SK-N-SH (cell line): ENCODE measurements at regions not wholly inside any gene's neighbourhood (a gene's known extent, or its start where the extent isn't known, plus 50 kb on each side); places are given as distances from the start of the nearest gene placed in this dataset.

ENCODE experiments used
- CTCF ChIA-PET: fragments of 300-600, 350-600 bp; formaldehyde crosslinking; extraction: SDS; loops from one replicate; lab custom pipeline; 2021; lab: Yijun Ruan, JAX
- POLR2A ChIA-PET: fragments of 350-600 bp; sonication (Branson Sonifier 250); formaldehyde crosslinking; extraction: SDS; loops from one replicate; lab custom pipeline; 2020; ENCODE audit warnings: antibody characterized with exemption, inconsistent platforms; lab: Yijun Ruan, JAX
- DNase-seq: peaks from one replicate; pipeline ENCODE4 v3.0.0; 2012
- H2AFZ ChIP-seq: fragments of 200-600 bp; sonication (generic); 2 replicates; pipeline ENCODE4 v1.8.1; 2016; ENCODE audit warnings: antibody characterized with exemption, mild to moderate bottlenecking, low read depth
- H3F3A ChIP-seq: fragments of 200-600 bp; sonication (generic); replicated peaks from 2 replicates; pipeline ENCODE3; 2016; ENCODE audit warnings: antibody characterized with exemption, mild to moderate bottlenecking; ENCODE audit not compliant: insufficient read depth
- H3K27ac ChIP-seq, 2 experiments: fragments of 200-500 bp in 1 of 2; fragments of 200-600 bp in 1 of 2; sonication (Bioruptor generic) in 1 of 2; sonication (generic), shearing (Covaris generic) in 1 of 2; 2 replicates each; pipeline versions ENCODE4 v1.5.1 to v1.6.1; 2014 to 2016; ENCODE audit warnings: low read depth in 2 of 2, inconsistent platforms in 1 of 2, low read length in 1 of 2, mild to moderate bottlenecking in 1 of 2, mixed read lengths in 1 of 2
- H3K27me3 ChIP-seq: fragments of 200-600 bp; sonication (generic), shearing (Covaris generic); 2 replicates; pipeline ENCODE4 v1.6.1; 2016; ENCODE audit warnings: mixed run types; ENCODE audit not compliant: insufficient read depth
- H3K36me3 ChIP-seq, 2 experiments: fragments of 200-500 bp in 1 of 2; fragments of 200-600 bp in 1 of 2; sonication (Bioruptor generic) in 1 of 2; sonication (generic) in 1 of 2; replicated peaks in 1 of 2; 2 replicates each; pipeline versions ENCODE3 to v1.5.1; 2014 to 2016; ENCODE audit warnings: low read length in 1 of 2, mild to moderate bottlenecking in 1 of 2; ENCODE audit not compliant: insufficient read depth in 2 of 2, control insufficient read depth in 1 of 2
- H3K4me1 ChIP-seq, 2 experiments: fragments of 200-500 bp in 1 of 2; fragments of 200-600 bp in 1 of 2; sonication (Bioruptor generic) in 1 of 2; sonication (generic), shearing (Covaris generic) in 1 of 2; 2 replicates each; pipeline versions ENCODE4 v1.5.1 to v1.6.1; 2014 to 2016; ENCODE audit warnings: low read depth in 1 of 2, low read length in 1 of 2, mixed run types in 1 of 2; ENCODE audit not compliant: insufficient read depth in 2 of 2, control insufficient read depth in 1 of 2
- H3K4me2 ChIP-seq: fragments of 200-600 bp; sonication (generic), shearing (Covaris generic); 2 replicates; pipeline ENCODE4 v1.6.1; 2017; ENCODE audit warnings: mixed run types
- H3K4me3 ChIP-seq, 2 experiments: fragments of 200-500 bp in 1 of 2; fragments of 200-600 bp in 1 of 2; sonication (Bioruptor generic) in 1 of 2; sonication (generic), shearing (Covaris generic) in 1 of 2; 2 replicates each; pipeline versions ENCODE4 v1.5.1 to v1.8.1; 2014 to 2016; ENCODE audit warnings: low read depth in 2 of 2, inconsistent platforms in 1 of 2, low read length in 1 of 2, mild to moderate bottlenecking in 1 of 2, mixed read lengths in 1 of 2, moderate library complexity in 1 of 2
- H3K79me2 ChIP-seq: fragments of 200-600 bp; sonication (generic); 2 replicates; pipeline ENCODE4 v1.8.1; 2017; ENCODE audit warnings: mild to moderate bottlenecking; ENCODE audit not compliant: insufficient read depth
- H3K9ac ChIP-seq: fragments of 200-600 bp; sonication (generic); 2 replicates; pipeline ENCODE4 v1.6.1; 2017; ENCODE audit warnings: mixed run types
- H3K9me2 ChIP-seq: fragments of 200-600 bp; sonication (generic); 2 replicates; pipeline ENCODE4 v1.6.1; 2017; ENCODE audit warnings: mixed run types
- H3K9me3 ChIP-seq: fragments of 200-600 bp; sonication (generic); 2 replicates; pipeline ENCODE4 v1.6.1; 2017; ENCODE audit warnings: mixed run types, mild to moderate bottlenecking, moderate library complexity
- H4K20me1 ChIP-seq: fragments of 200-600 bp; sonication (generic); 2 replicates; pipeline ENCODE4 v1.6.1; 2017; ENCODE audit warnings: mild to moderate bottlenecking, mixed run types; ENCODE audit not compliant: insufficient read depth
- FOSL2 ChIP-seq: IDR thresholded peaks from 2 replicates; pipeline ENCODE4 v1.4.0; 2012; ENCODE audit warnings: low read depth, mild to moderate bottlenecking, moderate library complexity, borderline replicate concordance
- GABPA ChIP-seq: IDR thresholded peaks from 2 replicates; pipeline ENCODE4 v1.4.0; 2012; ENCODE audit warnings: low read depth, mild to moderate bottlenecking
- GATA2 ChIP-seq: sonication (generic); formaldehyde crosslinking; IDR thresholded peaks from 2 replicates; pipeline ENCODE4 v1.5.0; 2020; ENCODE audit warnings: mild to moderate bottlenecking, missing genetic modification reagents
- NFIC ChIP-seq: IDR thresholded peaks from 2 replicates; pipeline ENCODE4 v1.4.0; 2012; ENCODE audit warnings: borderline replicate concordance
- RCOR1 ChIP-seq: fragments of 150-350 bp; IDR thresholded peaks from 2 replicates; pipeline ENCODE4 v1.6.1; 2017; ENCODE audit warnings: antibody characterized with exemption, low read length
- REST ChIP-seq: IDR thresholded peaks from 2 replicates; pipeline ENCODE4 v1.6.1; 2012; ENCODE audit warnings: mild to moderate bottlenecking, low read depth, low read length, moderate library complexity
- RFX5 ChIP-seq: IDR thresholded peaks from 2 replicates; pipeline ENCODE4 v1.6.1; 2012; ENCODE audit warnings: mild to moderate bottlenecking, improper control_type of control experiment, low read length
- RXRA ChIP-seq: IDR thresholded peaks from 2 replicates; pipeline ENCODE4 v1.4.0; 2012; ENCODE audit warnings: low read depth, mild to moderate bottlenecking, borderline replicate concordance
- SIN3A ChIP-seq: IDR thresholded peaks from 2 replicates; pipeline ENCODE4 v1.6.1; 2012; ENCODE audit warnings: low read depth, mild to moderate bottlenecking, low read length, moderate library complexity, borderline replicate concordance
- TAF1 ChIP-seq: IDR thresholded peaks from 2 replicates; pipeline ENCODE4 v1.6.1; 2012; ENCODE audit warnings: low read depth, mild to moderate bottlenecking, low read length, moderate library complexity, borderline replicate concordance
- TCF12 ChIP-seq: IDR thresholded peaks from 2 replicates; pipeline ENCODE4 v1.4.0; 2012
- YY1 ChIP-seq: IDR thresholded peaks from 2 replicates; pipeline ENCODE4 v1.4.0; 2012; ENCODE audit warnings: low read depth, mild to moderate bottlenecking
- whole genome bisulfite sequencing: methylation state at CpG from one replicate; pipeline ENCODE4 v1.1.6; 2017; ENCODE audit warnings: low lambda C conversion rate; 5-methylcytosine and 5-hydroxymethylcytosine counted together
- TF ChIP-seq, protein P1 (sequence below): fragments of 200-600 bp; sonication (generic); IDR thresholded peaks from 2 replicates; pipeline ENCODE4 v1.6.1; 2017; ENCODE audit warnings: antibody characterized with exemption, mild to moderate bottlenecking, moderate library complexity
- TF ChIP-seq, protein P2 (sequence below): IDR thresholded peaks from 2 replicates; pipeline ENCODE4 v1.4.0; 2012; ENCODE audit warnings: low read depth, borderline replicate concordance

DNA sequence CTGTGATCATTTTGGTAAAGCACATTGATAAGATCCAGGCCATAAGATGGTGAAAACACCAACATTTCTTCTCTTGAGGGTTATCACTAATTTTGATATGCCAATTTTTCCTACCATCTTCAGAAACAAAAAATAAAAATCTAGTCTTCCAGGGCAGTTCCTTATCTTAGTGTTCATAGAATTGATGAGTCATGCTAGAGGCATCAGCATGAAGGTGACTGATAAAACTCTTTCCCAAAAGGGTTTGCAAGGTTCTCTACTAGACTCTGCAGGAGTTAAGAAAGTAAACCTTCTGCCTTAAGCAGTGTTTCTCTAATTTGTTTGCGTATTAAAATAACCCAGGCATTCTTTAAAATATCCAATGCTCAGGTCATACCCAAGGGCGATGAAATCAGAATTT lies 483.1 kb upstream of the CNTNAP2 start:
- WGBS, result 33% methylated on average over 2 of the region's 2 CpGs
- CTCF ChIA-PET, result no interaction called here
- POLR2A ChIA-PET, result no interaction called here

More for the DNA sequence above, 483.1 kb upstream of the CNTNAP2 start:
- DNase-seq, result no peak
- Histone ChIP-seq H4K20me1 (no peaks in the 10 kb centered on the region), H3K9ac (no peak overlapping the region), H3K9me2 (no peaks in the 10 kb centered on the region), H3K27ac (no peak overlapping the region), H3K79me2 (no peaks in the 10 kb centered on the region), H3K27me3 (no peaks in the 10 kb centered on the region), H3K4me2 (no peak overlapping the region), H2AFZ (no peak overlapping the region), H3K4me1 (no peaks in the 10 kb centered on the region), H3K36me3 (no peaks in the 10 kb centered on the region), H3K9me3 (no peaks in the 10 kb centered on the region; the same call in 1 of the 2 replicates), H3F3A (no peaks in the 10 kb centered on the region), H3K4me3 (no peak overlapping the region)
- no peak for TF ChIP-seq RCOR1
- TF ChIP-seq, protein P1, sequence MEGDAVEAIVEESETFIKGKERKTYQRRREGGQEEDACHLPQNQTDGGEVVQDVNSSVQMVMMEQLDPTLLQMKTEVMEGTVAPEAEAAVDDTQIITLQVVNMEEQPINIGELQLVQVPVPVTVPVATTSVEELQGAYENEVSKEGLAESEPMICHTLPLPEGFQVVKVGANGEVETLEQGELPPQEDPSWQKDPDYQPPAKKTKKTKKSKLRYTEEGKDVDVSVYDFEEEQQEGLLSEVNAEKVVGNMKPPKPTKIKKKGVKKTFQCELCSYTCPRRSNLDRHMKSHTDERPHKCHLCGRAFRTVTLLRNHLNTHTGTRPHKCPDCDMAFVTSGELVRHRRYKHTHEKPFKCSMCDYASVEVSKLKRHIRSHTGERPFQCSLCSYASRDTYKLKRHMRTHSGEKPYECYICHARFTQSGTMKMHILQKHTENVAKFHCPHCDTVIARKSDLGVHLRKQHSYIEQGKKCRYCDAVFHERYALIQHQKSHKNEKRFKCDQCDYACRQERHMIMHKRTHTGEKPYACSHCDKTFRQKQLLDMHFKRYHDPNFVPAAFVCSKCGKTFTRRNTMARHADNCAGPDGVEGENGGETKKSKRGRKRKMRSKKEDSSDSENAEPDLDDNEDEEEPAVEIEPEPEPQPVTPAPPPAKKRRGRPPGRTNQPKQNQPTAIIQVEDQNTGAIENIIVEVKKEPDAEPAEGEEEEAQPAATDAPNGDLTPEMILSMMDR, result no peak
- no peak for TF ChIP-seq GABPA
- TF ChIP-seq, protein P2, sequence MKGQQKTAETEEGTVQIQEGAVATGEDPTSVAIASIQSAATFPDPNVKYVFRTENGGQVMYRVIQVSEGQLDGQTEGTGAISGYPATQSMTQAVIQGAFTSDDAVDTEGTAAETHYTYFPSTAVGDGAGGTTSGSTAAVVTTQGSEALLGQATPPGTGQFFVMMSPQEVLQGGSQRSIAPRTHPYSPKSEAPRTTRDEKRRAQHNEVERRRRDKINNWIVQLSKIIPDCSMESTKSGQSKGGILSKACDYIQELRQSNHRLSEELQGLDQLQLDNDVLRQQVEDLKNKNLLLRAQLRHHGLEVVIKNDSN, result no peak
- no peak for TF ChIP-seq SIN3A
- TF ChIP-seq RXRA, result no peak
- no peak for TF ChIP-seq NFIC
- no peak for TF ChIP-seq GATA2 (CRISPR knock-in tag)
- no peak for TF ChIP-seq RFX5
- no peak for TF ChIP-seq REST
- no peak for TF ChIP-seq FOSL2
- no peak for TF ChIP-seq TAF1
- TF ChIP-seq YY1, result no peak
- TF ChIP-seq TCF12, result no peak
